GM18499 (cell line): ENCODE measurements at regions not wholly inside any gene's neighbourhood (a gene's known extent, or its start where the extent isn't known, plus 50 kb on each side); places are given as distances from the start of the nearest gene placed in this dataset.

ENCODE experiments used
- ATAC-seq: cut with Tn5 transposase; IDR thresholded peaks from one replicate; pipeline ENCODE4 v1.9.1; 2021; ENCODE audit warnings: moderate number of reproducible peaks; ENCODE audit not compliant: insufficient read depth, unreplicated experiment

DNA sequence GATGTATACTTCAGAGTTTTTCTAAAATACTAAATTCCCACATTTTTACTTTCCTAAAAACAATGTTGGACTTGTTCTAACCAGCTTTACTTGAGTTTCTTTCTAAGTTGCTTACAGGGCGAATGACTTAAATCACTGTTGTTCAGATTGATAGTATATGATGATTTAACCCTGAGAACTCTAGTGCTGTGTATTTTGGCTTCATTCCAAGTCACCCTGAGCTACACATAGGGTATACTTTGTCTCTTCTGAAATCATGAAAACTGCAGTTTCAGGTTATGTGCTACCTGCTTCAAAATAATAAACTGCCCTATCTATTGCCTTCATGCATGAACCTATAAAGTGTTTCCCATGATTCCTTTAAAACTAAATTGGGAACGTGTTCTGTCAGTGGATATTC lies 162.5 kb upstream of the PDE3A start:
- ATAC-seq: no peak

DNA sequence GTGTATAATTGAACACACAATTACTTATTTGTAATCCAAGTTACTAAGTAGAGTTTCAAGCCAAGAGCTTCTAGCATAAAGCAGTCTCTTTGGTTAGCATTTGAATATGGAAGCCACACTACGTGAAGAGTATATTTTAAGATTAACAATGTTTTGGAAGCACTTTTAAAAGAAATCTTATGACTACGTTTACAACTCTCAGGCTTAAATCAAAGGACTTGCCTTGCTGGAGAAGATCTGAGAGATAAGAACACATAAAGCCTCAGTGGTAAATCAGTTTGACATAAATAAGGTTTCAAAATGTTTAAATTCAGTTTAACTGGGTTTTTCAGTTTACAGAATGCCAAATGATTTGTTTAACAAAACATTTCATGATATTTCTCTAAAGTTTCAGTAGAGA lies 161.9 kb upstream of the PDE3A start:
- no peak for ATAC-seq

- ATAC-seq: no peak
Measured at GRCh38 chr12:20210621-20211215, 157.6 kb upstream of the PDE3A start.

DNA sequence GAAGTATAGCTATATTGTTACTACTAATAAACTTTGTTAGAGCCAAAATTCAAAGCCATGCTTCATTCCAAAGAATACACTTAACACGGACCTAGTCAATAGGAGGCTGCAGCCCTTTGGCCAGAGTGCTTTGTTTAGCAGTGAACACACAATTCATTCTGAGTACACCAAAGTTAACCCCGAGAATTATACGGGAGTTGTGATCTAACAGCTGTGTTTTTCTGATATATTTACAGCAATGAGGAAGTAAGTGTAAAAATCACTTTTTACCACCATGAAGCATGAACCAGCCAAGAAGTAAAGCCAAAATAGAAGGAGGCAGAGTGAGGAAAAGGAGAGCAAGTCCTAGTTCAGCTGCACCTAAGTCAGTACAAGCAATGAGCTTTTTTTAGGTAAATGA lies 156.8 kb upstream of the PDE3A start:
- no peak for ATAC-seq

DNA sequence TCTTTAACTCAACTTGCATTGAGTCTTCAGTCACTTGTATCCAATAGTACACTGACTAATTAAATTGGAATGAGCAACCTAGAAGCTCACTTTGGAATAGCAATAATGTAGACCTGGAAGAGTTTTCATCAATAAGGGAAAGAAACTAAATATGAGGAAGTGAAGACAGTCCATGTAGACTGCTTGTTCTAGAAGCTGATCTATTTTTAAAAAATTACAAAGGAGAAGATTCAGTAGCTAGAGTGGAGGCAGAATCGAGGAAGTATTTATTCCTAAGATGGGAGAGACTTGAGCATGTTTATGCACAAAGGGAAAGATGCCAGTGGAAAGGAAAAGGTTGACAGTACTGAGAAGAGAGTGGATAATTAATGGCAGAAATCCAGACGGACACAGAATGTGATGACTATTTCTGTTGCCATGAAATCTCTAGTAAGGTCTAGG lies 156.3 kb upstream of the PDE3A start:
- ATAC-seq: no peak

- ATAC-seq: no peak
Measured at GRCh38 chr12:20212658-20213555, 155.4 kb upstream of the PDE3A start.

GRCh38 chr12:20213723-20214625 lies 154.4 kb upstream of the PDE3A start:
- no peak for ATAC-seq

DNA sequence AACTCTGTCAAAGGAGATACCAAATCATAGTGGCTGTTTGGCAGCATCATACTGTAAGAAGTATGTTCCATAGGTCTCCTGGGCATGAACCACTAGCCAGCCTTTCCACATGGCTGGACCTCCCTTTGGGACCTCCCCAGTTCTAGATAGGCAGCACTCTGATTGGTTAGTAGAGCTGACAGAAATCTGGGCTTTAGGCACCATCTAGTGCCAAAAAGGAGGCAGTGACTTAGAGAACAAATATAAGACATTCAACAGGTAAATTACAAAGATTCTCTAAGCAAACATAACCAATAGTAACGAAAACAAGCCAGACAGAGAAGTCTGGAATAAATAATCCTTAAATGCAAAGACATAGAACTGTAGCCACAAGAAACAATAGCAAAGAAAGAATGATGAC lies 148.0 kb upstream of the PDE3A start:
- ATAC-seq: no peak

DNA sequence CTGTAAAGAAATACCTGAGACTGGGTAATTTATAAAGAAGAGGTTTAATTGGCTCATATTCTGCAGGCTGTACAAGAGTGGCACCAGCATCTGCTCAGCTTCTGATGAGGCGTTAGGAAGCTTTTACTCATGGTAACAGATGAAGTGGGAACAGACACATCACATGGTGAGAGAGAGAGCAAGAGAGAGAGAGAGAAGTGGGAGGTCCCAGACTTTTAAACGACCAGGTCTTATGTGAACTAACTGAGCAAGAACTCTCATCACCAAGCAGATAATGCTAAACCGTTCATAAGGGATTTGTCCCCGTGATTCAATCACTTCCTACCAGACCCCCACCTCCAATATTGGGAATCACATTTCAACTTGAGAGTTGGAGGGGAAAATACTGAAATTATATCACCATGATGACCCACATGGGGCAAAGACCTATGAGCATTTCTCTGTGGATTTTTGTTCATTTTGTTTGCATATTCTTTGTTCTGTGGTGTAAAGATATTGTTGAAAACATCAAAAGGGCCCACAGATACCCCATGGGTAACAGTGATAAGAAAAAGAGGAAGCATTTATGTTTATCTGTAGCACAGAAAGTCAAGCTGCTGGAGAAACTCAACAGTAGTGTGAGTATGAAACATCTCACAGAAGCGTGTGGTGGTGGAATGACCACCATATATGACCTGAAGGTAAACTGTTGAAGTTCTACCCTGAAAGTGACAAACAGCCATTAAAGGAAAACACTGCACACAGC lies 135.2 kb upstream of the PDE3A start:
- no peak for ATAC-seq

DNA sequence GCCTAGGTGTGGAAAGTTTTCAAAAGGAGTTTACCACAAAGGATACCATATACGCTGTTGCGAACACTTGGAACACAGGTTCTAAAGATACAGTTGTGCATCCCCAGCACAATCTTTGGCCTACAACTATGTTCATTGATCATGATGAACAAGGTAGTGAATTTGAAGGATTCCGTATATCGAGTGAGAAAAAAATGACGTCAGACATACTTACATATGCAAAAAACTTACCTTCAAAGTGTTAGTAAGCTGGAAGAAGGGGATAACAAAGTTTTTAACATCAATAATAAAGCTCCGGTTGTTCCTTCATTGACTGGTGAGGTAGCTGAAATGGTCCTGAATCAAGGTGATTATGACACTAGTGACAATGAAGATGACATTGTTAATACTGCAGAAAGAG lies 133.9 kb upstream of the PDE3A start:
- ATAC-seq: no peak

DNA sequence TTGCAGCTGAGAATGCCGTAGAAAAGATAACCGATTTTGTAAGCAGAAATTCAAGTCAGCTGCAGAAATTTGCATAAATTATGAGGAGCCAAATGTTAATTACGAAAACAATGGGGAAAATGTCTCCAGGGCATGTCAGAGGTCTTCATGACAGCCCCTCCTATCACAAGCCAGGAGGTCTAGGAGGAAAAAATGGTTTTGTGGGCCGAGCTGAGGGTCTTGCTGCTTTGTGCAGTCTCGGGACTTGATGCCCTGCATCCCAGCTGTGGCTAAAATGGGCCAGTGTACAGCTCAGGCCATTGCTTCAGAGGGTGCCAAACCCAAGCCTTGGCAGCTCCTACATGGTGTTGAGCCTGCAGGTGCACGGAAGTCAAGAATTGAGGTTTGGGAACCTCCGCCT lies 131.2 kb upstream of the PDE3A start:
- ATAC-seq: no peak

DNA sequence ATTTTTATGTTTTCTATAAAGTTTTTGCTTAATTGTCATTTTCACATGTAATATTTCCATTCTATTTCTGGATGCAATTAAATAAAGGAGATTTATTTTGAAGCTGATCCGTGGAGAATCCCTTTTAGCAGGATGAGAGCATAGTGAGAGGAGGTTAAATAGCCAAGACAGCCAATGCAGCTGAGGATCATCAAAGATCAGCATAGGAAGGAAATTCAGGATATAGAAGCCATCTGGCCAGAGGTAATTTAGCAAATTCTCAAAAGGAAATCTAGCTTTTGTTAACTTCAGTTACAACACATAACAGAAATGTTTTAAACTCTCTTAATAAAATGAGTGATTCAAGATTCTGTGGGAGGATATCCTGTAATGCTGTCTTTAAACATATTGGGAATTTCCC lies 122.8 kb upstream of the PDE3A start:
- ATAC-seq: no peak

DNA sequence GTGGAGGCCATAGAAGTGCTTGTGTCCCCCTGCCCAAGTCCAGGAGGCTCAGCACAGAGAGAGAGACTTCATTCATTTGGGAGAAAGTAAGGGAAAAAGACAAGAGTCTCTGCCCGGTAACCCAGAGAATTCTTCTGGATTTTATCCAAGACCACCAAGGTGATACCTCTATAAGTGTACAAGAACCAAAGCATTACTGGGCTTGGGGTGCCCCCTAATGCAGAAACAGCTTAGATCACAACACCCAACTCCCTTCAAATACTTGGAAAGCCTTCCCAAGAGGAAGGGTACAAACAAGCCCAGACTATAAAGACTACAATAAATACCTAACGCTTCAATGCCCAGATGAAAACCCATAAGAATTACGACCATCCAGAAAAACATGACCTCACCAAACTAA lies 119.7 kb upstream of the PDE3A start:
- ATAC-seq: no peak

GRCh38 chr12:20250761-20251160 lies 117.6 kb upstream of the PDE3A start:
- no peak for ATAC-seq

DNA sequence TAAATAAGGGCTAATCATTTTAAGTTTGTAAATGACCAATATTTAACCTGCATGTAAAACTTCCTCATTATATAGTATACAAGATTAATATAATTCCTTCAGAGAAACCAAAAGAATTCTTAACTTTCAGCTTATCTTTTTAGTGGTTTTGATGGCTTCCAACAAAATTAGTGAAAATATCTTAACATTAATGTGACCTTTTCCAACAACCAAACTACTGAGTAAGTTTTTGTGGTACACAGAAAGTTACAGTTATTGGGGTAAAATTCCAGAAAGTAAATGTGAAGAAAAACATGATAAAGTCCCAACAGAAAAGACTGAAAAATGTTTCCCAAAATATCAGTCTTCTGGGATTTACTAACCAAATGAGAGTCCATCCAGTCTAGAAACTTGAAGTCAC lies 111.0 kb upstream of the PDE3A start:
- ATAC-seq: no peak

DNA sequence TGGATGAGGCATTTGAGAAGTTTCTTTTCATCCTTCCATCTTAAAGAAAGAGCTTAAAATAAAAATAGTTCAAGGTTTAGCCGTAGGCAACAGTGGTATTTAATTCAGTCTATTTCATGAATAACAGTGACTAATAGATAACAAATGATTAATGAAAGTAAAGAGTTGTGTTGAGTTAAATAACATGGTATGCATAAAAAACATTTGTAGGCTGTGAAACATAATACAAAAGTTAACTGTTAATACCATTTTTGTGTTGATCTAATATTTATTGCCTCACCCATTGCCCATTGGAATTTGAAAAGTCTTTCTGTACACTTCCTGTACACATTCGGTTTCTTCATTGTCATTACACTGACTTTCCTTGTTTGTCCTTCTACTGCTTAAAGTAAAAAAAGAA lies 108.6 kb upstream of the PDE3A start:
- ATAC-seq: no peak

DNA sequence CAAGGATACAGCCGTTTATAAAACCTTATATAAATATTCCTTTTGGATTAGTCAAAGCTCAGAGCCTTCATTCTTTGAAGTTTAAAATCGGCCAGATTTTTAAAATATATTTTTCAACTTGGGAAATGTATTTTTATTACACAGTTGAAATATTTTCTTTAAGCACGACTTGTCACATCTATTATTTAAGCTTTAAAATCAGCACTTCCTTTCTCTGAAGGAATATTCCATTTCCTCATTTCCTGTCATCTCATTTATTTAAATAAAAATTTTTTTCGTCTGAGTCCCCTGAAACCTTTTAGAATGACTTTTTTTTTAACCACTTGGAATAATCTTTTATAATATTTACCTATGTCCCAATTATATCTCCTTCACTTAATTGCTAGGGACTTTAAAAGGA lies 107.5 kb upstream of the PDE3A start:
- ATAC-seq: no peak

DNA sequence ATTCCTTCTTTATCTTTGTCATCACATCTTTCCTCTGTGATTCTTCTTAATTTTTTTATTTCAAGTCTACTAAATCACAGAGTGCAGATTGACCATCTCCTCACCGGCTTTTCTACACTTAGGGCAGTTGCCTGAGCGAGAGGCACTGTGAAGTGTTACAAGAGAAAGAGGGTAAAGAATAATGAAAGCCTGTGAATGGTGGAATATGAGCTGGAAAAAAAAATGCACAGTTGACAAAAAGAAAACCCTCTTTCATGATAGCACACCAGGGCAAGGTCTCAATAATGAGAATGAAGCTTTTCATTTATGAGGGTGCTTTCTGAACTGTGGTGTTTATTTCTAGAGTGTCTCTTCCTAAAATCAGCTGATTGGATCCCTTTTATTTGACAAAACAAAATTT lies 106.2 kb upstream of the PDE3A start:
- ATAC-seq: no peak

GRCh38 chr12:20264026-20264425 lies 104.3 kb upstream of the PDE3A start:
- no peak for ATAC-seq

- ATAC-seq: no peak
Measured at GRCh38 chr12:20264608-20265114, 103.7 kb upstream of the PDE3A start.
